B cell (primary cell): ENCODE measurements at regions not wholly inside any gene's neighbourhood (a gene's known extent, or its start where the extent isn't known, plus 50 kb on each side); places are given as distances from the start of the nearest gene placed in this dataset.

Experiments
- CTCF ChIP-seq: fragments of 200-600 bp; IDR thresholded peaks from one replicate; pipeline ENCODE4 v1.8.0; 2022; ENCODE audit warnings: antibody characterized with exemption, mild to moderate bottlenecking
- EZH2 ChIP-seq: IDR thresholded peaks from 2 replicates; pipeline ENCODE4 v1.6.1; 2012; ENCODE audit warnings: borderline replicate concordance, low read depth, mild to moderate bottlenecking, moderate library complexity, low read length; ENCODE audit not compliant: insufficient read depth, poor library complexity, severe bottlenecking

- TF ChIP-seq CTCF: no peak
- no peak for TF ChIP-seq EZH2
Measured at GRCh38 chr17:77883213-77883650, 75.3 kb upstream of the TNRC6C start.
